ENCODE measurements at regions not wholly inside any gene's neighbourhood (a gene's known extent, or its start where the extent isn't known, plus 50 kb on each side); places are given as distances from the start of the nearest gene placed in this dataset.

GRCh38 chr3:159216311-159216710 is 414.5 kb downstream of the MFSD1 start:
- intact Hi-C loops (cut with micrococcal nuclease) (no loop called here), in situ Hi-C loops (cut with MboI) (no loop called here)
- Histone ChIP-seq H3K27ac (ENCODE audit: extremely low read depth, low read depth, low read length) (no peak overlapping the region), H4K20me1 (replicated peaks; ENCODE audit: control insufficient read depth, insufficient read depth, low read length) (no peaks in the 10 kb centered on the region), H3K9me1 (ENCODE audit: control insufficient read depth, insufficient read depth, low read length) (no peaks in the 10 kb centered on the region), H3K9ac (ENCODE audit: insufficient read depth in 1 of 2, low read depth in 2 of 2, low read length in 2 of 2) (no peak overlapping the region), H3K9me3 (replicated peaks; ENCODE audit: control insufficient read depth, insufficient read depth, low read depth, low read length) (no peaks in the 10 kb centered on the region), H3K27me3 (ENCODE audit: control insufficient read depth in 2 of 2, insufficient read depth in 2 of 2, low read length in 2 of 2) (no peaks in the 10 kb centered on the region), H3K4me1 (replicated peaks in 1 of 2; ENCODE audit: control insufficient read depth in 2 of 2, insufficient read depth in 2 of 2, low read length in 2 of 2) (no peaks in the 10 kb centered on the region), H3K36me3 (ENCODE audit: control insufficient read depth, insufficient read depth, low read length) (no peaks in the 10 kb centered on the region), H3K4me2 (ENCODE audit: insufficient read depth, low read length) (no peak overlapping the region), H2AFZ (ENCODE audit: low read depth, low read length) (no peak overlapping the region), H3K79me2 (ENCODE audit: control insufficient read depth, insufficient read depth, low read length) (no peaks in the 10 kb centered on the region), H3K4me3 (no peak overlapping the region)
- WGBS (ENCODE audit: insufficient coverage, low coverage, missing lambda C conversion rate) = 4% methylated on average over 3 of the region's 3 CpGs
- no peak for FAIRE-seq
- TF ChIP-seq ZNF398 (CRISPR knock-in tag; IDR thresholded peaks at IDR 0.05) (no peak), NEUROD1 (IDR thresholded peaks at IDR 0.05; ENCODE audit: borderline replicate concordance, low read depth, low read length, partially characterized antibody) (no peak), POLR3A (IDR thresholded peaks at IDR 0.05; ENCODE audit: borderline replicate concordance, extremely low read depth, insufficient read depth, insufficient read length) (no peak), EWSR1 (IDR thresholded peaks at IDR 0.05; ENCODE audit: borderline replicate concordance, low read depth, partially characterized antibody) (no peak)
- DNase-seq (ENCODE audit: extremely low read depth in 1 of 4, low spot score in 3 of 4) = no peak
- CTCF ChIA-PET (ENCODE audit: low intra/inter-chr PET ratio) = no interaction called here
- BruUV-seq (replicated peaks) = no TSS peak
- no peak for ATAC-seq
- POLR2A ChIA-PET = no interaction called here

- in situ Hi-C loops (cut with MboI) = no loop called here
- Histone ChIP-seq H3K9me1 (ENCODE audit: control insufficient read depth, insufficient read depth, low read length) (no peaks in the 10 kb centered on the region), H3K9me3 (replicated peaks; ENCODE audit: control insufficient read depth, insufficient read depth, low read depth, low read length) (no peaks in the 10 kb centered on the region), H3K4me2 (ENCODE audit: insufficient read depth, low read length) (no peak overlapping the region), H3K4me3 (no peak overlapping the region), H4K20me1 (replicated peaks; ENCODE audit: control insufficient read depth, insufficient read depth, low read length) (no peaks in the 10 kb centered on the region), H3K27ac (ENCODE audit: extremely low read depth, low read depth, low read length) (no peak overlapping the region), H3K79me2 (ENCODE audit: control insufficient read depth, insufficient read depth, low read length) (no peaks in the 10 kb centered on the region), H3K36me3 (ENCODE audit: control insufficient read depth, insufficient read depth, low read length) (no peaks in the 10 kb centered on the region), H2AFZ (ENCODE audit: low read depth, low read length) (no peak overlapping the region), H3K9ac (ENCODE audit: insufficient read depth in 1 of 2, low read depth in 2 of 2, low read length in 2 of 2) (no peak overlapping the region), H3K27me3 (ENCODE audit: control insufficient read depth in 2 of 2, insufficient read depth in 2 of 2, low read length in 2 of 2) (no peaks in the 10 kb centered on the region), H3K4me1 (replicated peaks in 1 of 2; ENCODE audit: control insufficient read depth in 2 of 2, insufficient read depth in 2 of 2, low read length in 2 of 2) (no peaks in the 10 kb centered on the region)
- TF ChIP-seq RFX5 (IDR thresholded peaks at IDR 0.05; ENCODE audit: low read depth, low read length) (no peak), ZNF668 (CRISPR knock-in tag; IDR thresholded peaks at IDR 0.05) (no peak), SMC3 (conservative IDR thresholded peaks at IDR 0.05; ENCODE audit: insufficient read depth, low read depth, low read length) (no peak), NONO (IDR thresholded peaks at IDR 0.05; ENCODE audit: low read depth in 2 of 2, low read length in 1 of 2) (no peak), KHSRP (IDR thresholded peaks at IDR 0.05) (no peak)
- intact Hi-C loops (cut with micrococcal nuclease) = no loop called here
- no TSS peak for BruUV-seq (replicated peaks)
- 0% methylated on average over 3 of the region's 3 CpGs for WGBS (ENCODE audit: insufficient coverage, low coverage, missing lambda C conversion rate)
- CTCF ChIA-PET (ENCODE audit: low intra/inter-chr PET ratio) = no interaction called here
- ATAC-seq (no peak), DNase-seq (ENCODE audit: extremely low read depth in 1 of 4, low spot score in 3 of 4) (no peak), FAIRE-seq (no peak)
- POLR2A ChIA-PET = no interaction called here
Measured at GRCh38 chr3:159219231-159219630, 417.4 kb downstream of the MFSD1 start.
